GM18520 (cell line): ENCODE measurements at regions not wholly inside any gene's neighbourhood (a gene's known extent, or its start where the extent isn't known, plus 50 kb on each side); places are given as distances from the start of the nearest gene placed in this dataset.
"Not testable (repeated sequence)": the region's sequence is repeated elsewhere in the genome, so short reads cannot be mapped to it uniquely, and the experiment has no call there.

Experiments used
- ATAC-seq: cut with Tn5 transposase; IDR thresholded peaks from one replicate; pipeline ENCODE4 v1.9.1; 2021; ENCODE audit not compliant: unreplicated experiment

GRCh38 chr4:116342143-116342542, 743.2 kb downstream of the TRAM1L1 start:
- ATAC-seq, result no peak

- no peak for ATAC-seq
Measured at GRCh38 chr4:116332508-116332907, 752.9 kb downstream of the TRAM1L1 start.

GRCh38 chr4:116328261-116328860, 757.0 kb downstream of the TRAM1L1 start:
- no peak for ATAC-seq

- ATAC-seq, result no peak
Measured at GRCh38 chr4:116323606-116324005, 761.8 kb downstream of the TRAM1L1 start.

DNA sequence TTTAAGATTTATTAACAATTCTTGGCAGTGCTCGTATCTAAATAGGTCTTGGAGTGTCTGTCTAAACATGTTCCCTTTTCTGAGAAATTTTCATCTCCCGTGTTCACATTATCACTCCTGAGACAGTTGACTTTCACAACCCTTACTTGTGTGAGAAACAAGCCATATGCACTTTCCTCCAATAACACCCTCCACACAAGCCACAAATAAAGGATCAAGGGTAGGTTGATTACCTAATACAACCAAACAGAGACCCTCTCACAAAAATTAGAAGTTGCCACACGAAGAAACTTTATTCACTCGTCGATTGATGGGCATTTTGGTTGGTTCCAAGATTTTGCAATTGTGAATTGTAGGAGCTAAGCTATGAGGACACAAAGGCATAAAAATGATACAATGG, 763.9 kb downstream of the TRAM1L1 start:
- ATAC-seq, result no peak

GRCh38 chr4:116320859-116321258, 764.5 kb downstream of the TRAM1L1 start:
- no peak for ATAC-seq

- no peak for ATAC-seq
Measured at GRCh38 chr4:116303736-116304188, 781.6 kb downstream of the TRAM1L1 start.

GRCh38 chr4:116302990-116303735, 782.2 kb downstream of the TRAM1L1 start:
- ATAC-seq, result no peak

DNA sequence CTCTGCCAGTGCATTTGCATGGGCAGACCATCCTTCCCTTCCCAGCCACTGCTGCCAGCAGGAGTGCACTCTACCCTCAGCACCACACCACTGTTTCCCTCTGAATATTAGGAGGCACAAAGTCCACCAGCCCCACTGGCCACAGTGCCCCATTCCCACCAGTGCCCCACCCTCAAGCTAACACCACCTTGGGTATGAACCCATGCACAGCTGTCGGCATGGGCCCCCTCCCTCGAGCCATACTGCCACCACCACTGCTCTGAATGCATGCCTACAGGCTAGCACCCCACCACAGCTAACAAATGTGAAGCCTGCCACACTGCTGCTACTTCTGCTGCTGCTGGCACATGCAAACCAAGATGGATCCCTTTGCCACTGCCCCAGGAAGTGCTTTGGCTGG, 810.4 kb downstream of the TRAM1L1 start:
- ATAC-seq, result no peak

- no peak for ATAC-seq
Measured at GRCh38 chr4:116272336-116272735, 813.0 kb downstream of the TRAM1L1 start.

DNA sequence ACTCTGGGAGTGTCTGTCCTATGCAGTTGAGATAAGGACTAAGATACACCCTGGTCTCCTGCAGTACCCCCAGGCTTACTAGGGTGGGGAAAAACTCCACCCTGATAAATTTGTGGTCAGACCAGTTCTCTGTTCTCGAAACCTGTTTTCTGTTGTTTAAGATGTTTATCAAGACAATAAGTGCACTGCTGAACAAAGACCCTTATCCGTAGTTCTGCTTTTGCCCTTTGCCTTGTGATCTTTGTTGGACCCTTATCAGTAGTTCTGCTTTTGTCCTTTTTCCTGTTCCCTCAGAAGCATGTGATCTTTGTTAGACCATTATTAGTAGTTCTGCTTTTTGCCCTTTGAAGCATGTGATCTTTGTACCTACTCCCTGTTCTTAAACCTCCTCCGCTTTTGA, 824.4 kb downstream of the TRAM1L1 start:
- ATAC-seq, result not testable (repeated sequence)

- no peak for ATAC-seq
Measured at GRCh38 chr4:116244771-116245170, 840.6 kb downstream of the TRAM1L1 start.

- ATAC-seq, result no peak
Measured at GRCh38 chr4:116243431-116243830, 841.9 kb downstream of the TRAM1L1 start.

DNA sequence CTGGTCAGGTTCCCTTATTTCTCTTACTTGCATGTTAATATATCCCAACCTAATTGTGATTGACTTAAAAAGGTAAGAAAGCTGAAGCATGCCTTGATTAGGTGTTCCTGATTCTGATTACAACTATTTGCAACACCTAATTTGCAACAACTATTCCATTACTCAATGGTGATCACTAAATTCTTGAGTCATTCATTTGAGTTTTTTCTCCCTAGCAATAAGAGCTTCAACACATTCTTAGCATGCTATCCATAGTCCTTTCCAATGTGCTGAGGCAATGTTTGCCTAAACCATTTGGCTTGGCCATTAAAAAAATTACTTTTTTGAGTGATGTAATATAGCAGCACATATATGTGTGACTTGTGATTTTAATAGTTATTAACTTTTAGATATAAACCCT, 851.4 kb downstream of the TRAM1L1 start:
- ATAC-seq, result no peak

DNA sequence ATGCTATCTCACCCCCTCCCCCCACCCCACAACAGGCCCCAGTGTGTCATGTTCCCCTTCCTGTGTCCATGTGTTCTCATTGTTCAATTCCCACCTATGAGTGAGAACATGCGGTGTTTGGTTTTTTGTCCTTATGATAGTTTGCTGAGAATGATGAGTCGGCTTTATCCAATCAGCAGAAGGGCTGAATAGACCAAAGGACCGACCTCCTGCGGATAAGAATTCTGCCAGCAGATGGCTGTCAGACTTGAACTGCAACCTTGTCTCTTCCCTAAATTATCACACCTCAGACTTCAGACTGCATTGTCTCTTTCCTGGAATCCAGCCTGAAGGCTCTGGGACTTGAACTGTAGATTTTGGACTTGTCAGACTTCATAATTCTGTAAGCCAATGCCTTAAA, 853.4 kb downstream of the TRAM1L1 start:
- ATAC-seq, result not testable (repeated sequence)

GRCh38 chr4:116229420-116229819, 856.0 kb downstream of the TRAM1L1 start:
- ATAC-seq, result no peak

DNA sequence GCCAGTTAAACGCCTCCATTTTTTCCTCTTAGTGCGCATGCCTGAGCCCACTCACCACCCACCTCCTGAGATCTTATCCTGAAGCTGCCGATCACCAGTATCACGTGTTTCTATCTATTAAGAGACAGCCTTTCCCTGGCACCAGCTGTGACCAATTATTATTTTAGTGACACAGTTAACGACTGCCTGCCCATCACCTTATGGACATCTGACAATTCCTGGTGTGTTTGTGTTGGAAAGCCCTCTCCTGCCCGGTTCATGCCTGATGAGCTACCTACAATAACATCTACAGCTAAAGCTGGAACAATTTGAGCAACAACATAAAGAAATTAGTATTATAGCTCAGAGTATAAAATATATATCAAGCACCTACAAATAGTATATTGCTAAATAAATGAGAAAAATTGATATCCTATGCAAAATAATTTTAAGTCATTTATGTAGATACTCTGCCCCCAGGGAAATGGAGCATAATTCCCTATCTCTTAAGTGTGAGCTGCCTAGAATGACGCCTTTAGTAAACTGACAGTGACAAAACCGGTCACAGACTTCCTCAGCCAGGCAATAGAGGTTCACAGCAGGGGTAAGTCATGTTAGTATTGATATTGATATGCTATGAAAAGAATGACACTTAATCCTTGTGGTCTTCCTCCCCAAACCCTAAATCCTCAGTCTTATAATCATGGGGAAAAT, 862.2 kb downstream of the TRAM1L1 start:
- no peak for ATAC-seq

GRCh38 chr4:116217781-116218180, 867.6 kb downstream of the TRAM1L1 start:
- no peak for ATAC-seq

GRCh38 chr4:116215622-116216021, 869.8 kb downstream of the TRAM1L1 start:
- ATAC-seq, result no peak

DNA sequence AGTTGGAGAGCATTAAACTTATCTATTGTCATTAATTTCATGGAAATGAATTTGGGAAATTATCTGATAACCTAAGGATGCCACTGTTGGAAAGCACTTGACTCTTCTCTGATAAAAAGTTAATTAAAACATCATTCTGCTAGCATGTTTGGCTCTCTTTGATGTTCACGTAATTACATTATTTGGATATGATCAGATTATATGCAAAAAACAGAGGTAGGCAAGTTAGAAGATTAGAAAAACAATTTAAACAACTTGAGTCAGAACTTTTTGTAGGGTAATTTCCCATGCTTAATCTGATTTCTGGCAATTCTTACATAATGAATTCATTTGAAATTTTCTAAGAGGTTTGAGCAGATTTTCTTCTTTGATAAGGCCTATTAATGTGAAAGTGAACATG, 882.9 kb downstream of the TRAM1L1 start:
- no peak for ATAC-seq

DNA sequence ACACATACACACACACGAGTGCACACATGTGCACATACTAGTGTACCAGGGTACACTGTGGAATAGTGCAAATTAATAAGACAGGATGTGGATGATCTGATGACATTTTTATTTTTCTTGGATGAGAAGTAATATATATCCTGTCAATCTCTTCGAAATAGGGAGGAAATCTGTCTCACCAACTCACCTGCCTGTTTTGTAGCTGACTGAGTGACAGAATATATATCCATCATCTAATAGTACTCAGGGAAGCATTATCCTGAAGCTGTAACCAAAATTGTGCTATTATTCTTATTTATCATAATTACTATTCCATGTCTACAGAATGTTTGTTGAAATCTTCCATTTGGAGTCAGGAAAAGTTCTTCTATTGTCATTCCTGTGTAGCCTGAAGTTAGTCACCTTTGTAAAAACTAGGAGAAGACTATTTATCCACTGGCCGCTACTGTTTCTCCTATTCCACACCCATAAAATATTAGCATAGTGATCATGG, 888.0 kb downstream of the TRAM1L1 start:
- no peak for ATAC-seq

- no peak for ATAC-seq
Measured at GRCh38 chr4:116183241-116183640, 902.1 kb downstream of the TRAM1L1 start.
